ENCODE measurements at regions not wholly inside any gene's neighbourhood (a gene's known extent, or its start where the extent isn't known, plus 50 kb on each side); places are given as distances from the start of the nearest gene placed in this dataset.

DNA sequence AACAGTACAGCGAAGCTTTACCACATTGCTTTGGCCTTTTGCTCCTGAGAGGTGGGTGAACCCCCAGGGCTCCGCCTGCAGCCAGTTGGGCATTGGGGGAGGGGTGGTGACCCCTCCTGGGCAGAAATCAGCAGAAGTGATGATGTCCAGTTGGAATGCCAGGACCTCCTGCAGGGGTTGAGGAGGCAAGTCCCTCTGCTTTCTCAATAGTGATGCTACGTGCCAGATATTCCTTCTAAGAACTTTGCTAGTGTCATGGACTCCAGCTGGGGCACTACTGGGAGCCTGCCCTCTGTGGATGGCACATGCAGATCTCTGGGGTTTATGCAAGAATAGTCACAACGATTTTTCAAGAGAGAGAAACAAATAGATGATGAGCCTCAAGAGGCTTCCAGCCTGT is 95.6 kb downstream of the NDFIP1 start:
- no peak overlapping the region for H3K4me3 ChIP-seq
- no peak for DNase-seq
- TF ChIP-seq, protein P1, sequence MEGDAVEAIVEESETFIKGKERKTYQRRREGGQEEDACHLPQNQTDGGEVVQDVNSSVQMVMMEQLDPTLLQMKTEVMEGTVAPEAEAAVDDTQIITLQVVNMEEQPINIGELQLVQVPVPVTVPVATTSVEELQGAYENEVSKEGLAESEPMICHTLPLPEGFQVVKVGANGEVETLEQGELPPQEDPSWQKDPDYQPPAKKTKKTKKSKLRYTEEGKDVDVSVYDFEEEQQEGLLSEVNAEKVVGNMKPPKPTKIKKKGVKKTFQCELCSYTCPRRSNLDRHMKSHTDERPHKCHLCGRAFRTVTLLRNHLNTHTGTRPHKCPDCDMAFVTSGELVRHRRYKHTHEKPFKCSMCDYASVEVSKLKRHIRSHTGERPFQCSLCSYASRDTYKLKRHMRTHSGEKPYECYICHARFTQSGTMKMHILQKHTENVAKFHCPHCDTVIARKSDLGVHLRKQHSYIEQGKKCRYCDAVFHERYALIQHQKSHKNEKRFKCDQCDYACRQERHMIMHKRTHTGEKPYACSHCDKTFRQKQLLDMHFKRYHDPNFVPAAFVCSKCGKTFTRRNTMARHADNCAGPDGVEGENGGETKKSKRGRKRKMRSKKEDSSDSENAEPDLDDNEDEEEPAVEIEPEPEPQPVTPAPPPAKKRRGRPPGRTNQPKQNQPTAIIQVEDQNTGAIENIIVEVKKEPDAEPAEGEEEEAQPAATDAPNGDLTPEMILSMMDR (IDR thresholded peaks at IDR 0.05), result no peak
- H3K4me1 ChIP-seq, result no peaks in the 10 kb centered on the region
- H3K27ac ChIP-seq, result no peak overlapping the region
- H3K9me3 ChIP-seq, result no peaks in the 10 kb centered on the region
- H3K27me3 ChIP-seq, result no peaks in the 10 kb centered on the region
- intact Hi-C loops (cut with DNase I), result no loop called here
- ATAC-seq, result no peak
- no peaks in the 10 kb centered on the region for H3K36me3 ChIP-seq

Measured in left lung (tissue), 4 donors.